Neural progenitor cell (in vitro differentiated cells): ENCODE measurements at regions not wholly inside any gene's neighbourhood (a gene's known extent, or its start where the extent isn't known, plus 50 kb on each side); places are given as distances from the start of the nearest gene placed in this dataset.

Experiments used
- DNase-seq: peaks from one replicate; pipeline ENCODE4 v3.0.0-alpha.2; 2016; ENCODE audit warnings: low spot score
- H2AFZ ChIP-seq: fragments of 200-600 bp; sonication (generic); replicated peaks from 2 replicates; pipeline ENCODE4 v1.6.1; 2016; ENCODE audit warnings: antibody characterized with exemption
- H3F3A ChIP-seq: fragments of 200-600 bp; sonication (generic); 2 replicates; pipeline ENCODE4 v1.6.1; 2016; ENCODE audit warnings: antibody characterized with exemption, low read depth
- H3K27ac ChIP-seq: fragments of 200-600 bp; sonication (generic); 2 replicates; pipeline ENCODE4 v1.5.1; 2016; ENCODE audit warnings: mild to moderate bottlenecking
- H3K27me3 ChIP-seq: fragments of 200-600 bp; sonication (generic); 2 replicates; pipeline ENCODE4 v1.6.1; 2016; ENCODE audit warnings: mild to moderate bottlenecking, moderate library complexity
- H3K36me3 ChIP-seq: fragments of 200-600 bp; sonication (generic); 2 replicates; pipeline ENCODE4 v1.5.1; 2016
- H3K4me1 ChIP-seq: fragments of 200-600 bp; sonication (generic); 2 replicates; pipeline ENCODE4 v1.6.1; 2016; ENCODE audit warnings: mixed run types
- H3K4me2 ChIP-seq: fragments of 200-600 bp; sonication (generic); 2 replicates; pipeline ENCODE4 v1.6.1; 2016
- H3K4me3 ChIP-seq: fragments of 200-600 bp; sonication (generic); 2 replicates; pipeline ENCODE4 v1.5.1; 2016
- H3K79me2 ChIP-seq: fragments of 200-600 bp; sonication (generic); 2 replicates; pipeline ENCODE4 v1.6.1; 2016; ENCODE audit warnings: low read depth
- H3K9ac ChIP-seq: fragments of 200-600 bp; sonication (generic); 2 replicates; pipeline ENCODE4 v1.6.1; 2016
- H3K9me3 ChIP-seq: fragments of 200-600 bp; sonication (generic); 2 replicates; pipeline ENCODE4 v1.5.1; 2016; ENCODE audit warnings: low read depth
- H4K20me1 ChIP-seq: fragments of 200-600 bp; sonication (generic); 2 replicates; pipeline ENCODE4 v1.6.1; 2016; ENCODE audit warnings: low read depth
- H3K27ac Mint-ChIP-seq: 3 replicates; pipeline ENCODE4 v1.8.0; 2021; ENCODE audit warnings: mixed read lengths
- H3K27me3 Mint-ChIP-seq: 2 replicates; pipeline ENCODE4 v1.8.0; 2022; ENCODE audit warnings: low read depth, mild to moderate bottlenecking, inconsistent platforms, moderate library complexity, mixed read lengths; ENCODE audit not compliant: insufficient read depth
- H3K36me3 Mint-ChIP-seq: 3 replicates; pipeline ENCODE4 v1.8.0; 2021; ENCODE audit warnings: mixed read lengths
- H3K4me1 Mint-ChIP-seq: 3 replicates; pipeline ENCODE4 v1.8.0; 2021; ENCODE audit warnings: mixed read lengths
- H3K4me3 Mint-ChIP-seq: 3 replicates; pipeline ENCODE4 v1.8.0; 2021; ENCODE audit warnings: mild to moderate bottlenecking, moderate library complexity, mixed read lengths
- H3K9me3 Mint-ChIP-seq: 3 replicates; pipeline ENCODE4 v1.8.0; 2020; ENCODE audit warnings: mixed read lengths
- CTCF ChIP-seq: fragments of 200-600 bp; sonication (generic); IDR thresholded peaks from 2 replicates; pipeline ENCODE4 v1.5.1; 2017; ENCODE audit warnings: antibody characterized with exemption, mild to moderate bottlenecking
- EZH2 ChIP-seq: fragments of 200-600 bp; sonication (generic); IDR thresholded peaks from 2 replicates; pipeline ENCODE4 v1.6.1; 2017; ENCODE audit warnings: antibody characterized with exemption, mild to moderate bottlenecking, moderate library complexity
- EZH2phosphoT487 ChIP-seq: fragments of 200-600 bp; sonication (generic); IDR thresholded peaks from 2 replicates; pipeline ENCODE4 v1.6.1; 2017; ENCODE audit warnings: antibody characterized with exemption

- Mint-ChIP-seq H3K9me3 (no peaks in the 10 kb centered on the region), H3K4me3 (no peak overlapping the region), H3K4me1 (no peaks in the 10 kb centered on the region), H3K27ac (no peak overlapping the region), H3K36me3 (no peaks in the 10 kb centered on the region), H3K27me3 (peaks cover 2% of the 10 kb centered on the region)
- no peak overlapping the region for H3K4me2 ChIP-seq
- no peak overlapping the region for H3K27ac ChIP-seq
- H3K4me3 ChIP-seq, result no peak overlapping the region
- no peak for DNase-seq
- TF ChIP-seq EZH2 (no peak), CTCF (no peak), EZH2phosphoT487 (no peak)
- no peaks in the 10 kb centered on the region for H3K9me3 ChIP-seq
- H3K27me3 ChIP-seq, result no peaks in the 10 kb centered on the region
- no peaks in the 10 kb centered on the region for H3K4me1 ChIP-seq
- H3K36me3 ChIP-seq, result no peaks in the 10 kb centered on the region
- H3K79me2 ChIP-seq, result no peaks in the 10 kb centered on the region
- H3F3A ChIP-seq, result no peaks in the 10 kb centered on the region
- H4K20me1 ChIP-seq, result no peaks in the 10 kb centered on the region
- no peak overlapping the region for H2AFZ ChIP-seq
- H3K9ac ChIP-seq, result no peak overlapping the region
Observed at GRCh38 chr1:198455966-198456365, 84.5 kb downstream of the ATP6V1G3 start.

- H2AFZ ChIP-seq, result no peak overlapping the region
- Mint-ChIP-seq H3K4me3 (no peak overlapping the region), H3K9me3 (no peaks in the 10 kb centered on the region), H3K36me3 (no peaks in the 10 kb centered on the region), H3K4me1 (peaks cover 10% of the 10 kb centered on the region), H3K27me3 (no peaks in the 10 kb centered on the region), H3K27ac (no peak overlapping the region)
- H3K27ac ChIP-seq, result no peak overlapping the region
- TF ChIP-seq CTCF (no peak), EZH2 (no peak), EZH2phosphoT487 (no peak)
- H4K20me1 ChIP-seq, result no peaks in the 10 kb centered on the region
- no peaks in the 10 kb centered on the region for H3F3A ChIP-seq
- H3K79me2 ChIP-seq, result no peaks in the 10 kb centered on the region
- no peak overlapping the region for H3K4me2 ChIP-seq
- H3K4me3 ChIP-seq, result no peak overlapping the region
- no peak for DNase-seq
- H3K9me3 ChIP-seq, result no peaks in the 10 kb centered on the region
- no peaks in the 10 kb centered on the region for H3K27me3 ChIP-seq
- no peaks in the 10 kb centered on the region for H3K36me3 ChIP-seq
- no peaks in the 10 kb centered on the region for H3K4me1 ChIP-seq
- H3K9ac ChIP-seq, result no peak overlapping the region
Observed at GRCh38 chr1:198449727-198450433, 90.6 kb downstream of the ATP6V1G3 start.

- no peaks in the 10 kb centered on the region for H3K4me1 ChIP-seq
- peaks cover 10% of the 10 kb centered on the region for H3K4me1 Mint-ChIP-seq
- no peaks in the 10 kb centered on the region for H4K20me1 ChIP-seq
- H2AFZ ChIP-seq, result no peak overlapping the region
- no peaks in the 10 kb centered on the region for H3K36me3 ChIP-seq
- H3K36me3 Mint-ChIP-seq, result no peaks in the 10 kb centered on the region
- H3K9me3 Mint-ChIP-seq, result no peaks in the 10 kb centered on the region
- no peaks in the 10 kb centered on the region for H3F3A ChIP-seq
- no peak overlapping the region for H3K27ac ChIP-seq
- H3K4me3 ChIP-seq, result no peak overlapping the region
- no peak overlapping the region for H3K4me3 Mint-ChIP-seq
- no peaks in the 10 kb centered on the region for H3K27me3 Mint-ChIP-seq
- no peak overlapping the region for H3K9ac ChIP-seq
- no peaks in the 10 kb centered on the region for H3K9me3 ChIP-seq
- no peaks in the 10 kb centered on the region for H3K27me3 ChIP-seq
- no peak for TF ChIP-seq CTCF
- no peak for TF ChIP-seq EZH2phosphoT487
- TF ChIP-seq EZH2, result no peak
- no peak overlapping the region for H3K4me2 ChIP-seq
- DNase-seq, result no peak
- H3K27ac Mint-ChIP-seq, result no peak overlapping the region
- no peaks in the 10 kb centered on the region for H3K79me2 ChIP-seq
Observed at GRCh38 chr1:198449261-198449660, 91.2 kb downstream of the ATP6V1G3 start.
